GM12878 (cell line): ENCODE measurements at regions not wholly inside any gene's neighbourhood (a gene's known extent, or its start where the extent isn't known, plus 50 kb on each side); places are given as distances from the start of the nearest gene placed in this dataset.

ENCODE experiments used
- ATAC-seq: fragments of 200-7000 bp; cut with Tn5 transposase; 3 replicates; pipeline ENCODE4 v1.9.1; 2020; ENCODE audit warnings: mild to moderate bottlenecking, moderate library complexity
- BruUV-seq: library from RNA; stranded (reverse); fragments of 400-500 nt; replicated peaks from 2 replicates; lab custom pipeline; 2021; lab: Mats Ljungman, UMichigan
- CTCF ChIA-PET: fragments of 300-600 bp; sonication (Branson Sonifier 250); formaldehyde crosslinking; extraction: SDS; loops from one replicate; lab custom pipeline; 2021; ENCODE audit warnings: inconsistent platforms; lab: Yijun Ruan, JAX
- POLR2A ChIA-PET: fragments of 350-600 bp; formaldehyde crosslinking; extraction: SDS; loops from one replicate; lab custom pipeline; 2021; ENCODE audit warnings: inconsistent platforms; lab: Charles Lee
- RAD21 ChIA-PET: fragments of 300-600 bp; sonication (Branson Sonifier 250); formaldehyde crosslinking; loops from one replicate; lab custom pipeline; 2023; ENCODE audit warnings: antibody characterized with exemption; ENCODE audit not compliant: unreplicated experiment; lab: Charles Lee
- SMC1A ChIA-PET: fragments of 300-600 bp; sonication (Branson Sonifier 250); formaldehyde crosslinking; loops from one replicate; lab custom pipeline; 2023; ENCODE audit not compliant: unreplicated experiment, uncharacterized antibody; lab: Charles Lee
- DNase-seq: peaks from one replicate; pipeline ENCODE4 v3.0.0-alpha.2; 2011; ENCODE audit warnings: low read depth, low spot score
- FAIRE-seq: peaks from 3 replicates; lab custom pipeline; 2011; peaks lifted over from hg19 to GRCh38; lab: Jason Lieb, UNC
- H2AFZ ChIP-seq: 2 replicates; pipeline ENCODE4 v1.6.0; 2011; ENCODE audit warnings: low read depth, low read length, control low read depth; ENCODE audit not compliant: control insufficient read depth
- H3K27ac ChIP-seq: 2 replicates; pipeline ENCODE4 v1.5.1; 2011; ENCODE audit warnings: control low read depth; ENCODE audit not compliant: control insufficient read depth, insufficient read depth
- H3K27me3 ChIP-seq, 2 experiments: replicated peaks in 1 of 2; 2 replicates each; pipeline versions ENCODE4 v1.6.0 to v1.6.1; 2011; ENCODE audit warnings: low read length in 1 of 2; ENCODE audit not compliant: control insufficient read depth in 2 of 2, insufficient read depth in 2 of 2
- H3K36me3 ChIP-seq, 2 experiments: 2 replicates each; pipeline ENCODE4 v1.5.1; 2011; ENCODE audit warnings: low read length in 1 of 2; ENCODE audit not compliant: control insufficient read depth in 2 of 2, insufficient read depth in 2 of 2
- H3K4me1 ChIP-seq: 2 replicates; pipeline ENCODE4 v1.6.1; 2011; ENCODE audit warnings: mild to moderate bottlenecking, low read length, moderate library complexity, mixed read lengths; ENCODE audit not compliant: control insufficient read depth, insufficient read depth
- H3K4me2 ChIP-seq: 2 replicates; pipeline ENCODE4 v1.6.0; 2011; ENCODE audit warnings: control low read depth; ENCODE audit not compliant: control insufficient read depth, insufficient read depth
- H3K4me3 ChIP-seq: fragments of 200-600 bp; sonication (generic); 2 replicates; pipeline ENCODE4 v1.5.1; 2016
- H3K79me2 ChIP-seq: 2 replicates; pipeline ENCODE4 v1.6.0; 2011; ENCODE audit warnings: low read length; ENCODE audit not compliant: control insufficient read depth, insufficient read depth
- H3K9ac ChIP-seq: 2 replicates; pipeline ENCODE4 v1.8.0; 2011; ENCODE audit warnings: low read length, control low read depth, mixed read lengths; ENCODE audit not compliant: control insufficient read depth, insufficient read depth
- H3K9me3 ChIP-seq: replicated peaks from 3 replicates; pipeline ENCODE4 v1.5.1; 2011; ENCODE audit warnings: mild to moderate bottlenecking, low read length; ENCODE audit not compliant: control insufficient read depth, insufficient read depth
- H4K20me1 ChIP-seq: 2 replicates; pipeline ENCODE4 v1.6.0; 2011; ENCODE audit not compliant: control insufficient read depth, insufficient read depth
- CTCF ChIP-seq, 3 experiments: IDR thresholded peaks in 2 of 3; conservative IDR thresholded peaks in 1 of 3; 2 replicates each; pipeline ENCODE4 v1.5.1; 2011; ENCODE audit warnings: low read depth in 3 of 3, low read length in 3 of 3, mild to moderate bottlenecking in 3 of 3, control low read depth in 2 of 3, moderate library complexity in 2 of 3, inconsistent platforms in 1 of 3, mixed read lengths in 1 of 3; ENCODE audit not compliant: control insufficient read depth in 2 of 3, insufficient read depth in 1 of 3; ENCODE audit errors: extremely low read depth in 1 of 3
- GABPA ChIP-seq: IDR thresholded peaks from 2 replicates; pipeline ENCODE4 v1.6.1; 2014; ENCODE audit warnings: antibody characterized with exemption, low read depth, mild to moderate bottlenecking, inconsistent platforms
- IRF4 ChIP-seq: IDR thresholded peaks from 2 replicates; pipeline ENCODE4 v1.6.1; 2011; ENCODE audit warnings: low read depth, low read length
- KAT2A ChIP-seq: conservative IDR thresholded peaks from 2 replicates; pipeline ENCODE4 v1.6.1; 2011; ENCODE audit warnings: low read depth, low read length; ENCODE audit not compliant: control insufficient read depth
- STAT1 ChIP-seq: fragments of 450-650 bp; conservative IDR thresholded peaks from 2 replicates; pipeline ENCODE4 v1.6.1; 2014; ENCODE audit warnings: antibody characterized with exemption, mild to moderate bottlenecking
- WGBS: methylation state at CpG from one replicate; pipeline ENCODE4 v1.1.6; 2016; ENCODE audit warnings: low lambda C conversion rate; ENCODE audit not compliant: insufficient replicate concordance, insufficient coverage; ENCODE audit errors: missing lambda C conversion rate; 5-methylcytosine and 5-hydroxymethylcytosine counted together
- in situ Hi-C: fragments of 300-500 bp; cut with MboI; formaldehyde crosslinking; loops from 9 replicates; pipeline ENCODE4 v1.14.3; 2018; ENCODE audit warnings: mixed read lengths
- intact Hi-C: fragments of 100-400 bp; cut with micrococcal nuclease; formaldehyde crosslinking; loops from one replicate; pipeline ENCODE4 v1.14.2; 2022; ENCODE audit not compliant: unreplicated experiment

GRCh38 chr3:177473903-177474302 lies 276.6 kb upstream of the TBL1XR1 start:
- CTCF ChIA-PET, result no interaction called here
- RAD21 ChIA-PET, result no interaction called here
- Histone ChIP-seq H3K27ac (no peak overlapping the region), H3K36me3 (no peaks in the 10 kb centered on the region), H3K9me3 (no peaks in the 10 kb centered on the region), H3K4me1 (no peaks in the 10 kb centered on the region), H3K4me3 (no peak overlapping the region), H3K27me3 (no peaks in the 10 kb centered on the region), H3K79me2 (no peaks in the 10 kb centered on the region), H3K9ac (no peak overlapping the region), H3K4me2 (no peak overlapping the region), H4K20me1 (no peaks in the 10 kb centered on the region), H2AFZ (no peak overlapping the region)
- SMC1A ChIA-PET, result interaction anchor here (0.7 kb wide), 1 partner anchor 56 kb away, joined by 3 read pairs; no protein-coding TSS in a partner anchor
- in situ Hi-C loops (no loop called here), intact Hi-C loops (no loop called here)
- FAIRE-seq (no peak), DNase-seq (no peak), ATAC-seq (no peak)
- POLR2A ChIA-PET, result no interaction called here
- TF ChIP-seq GABPA, result no peak
- no peak for TF ChIP-seq STAT1
- no peak for TF ChIP-seq CTCF (IDR thresholded peaks at IDR 0.05 in 2 of 3, conservative IDR thresholded peaks at IDR 0.05 in 1 of 3; ENCODE audit: control insufficient read depth in 2 of 3, extremely low read depth in 1 of 3, insufficient read depth in 1 of 3, low read depth in 3 of 3, low read length in 3 of 3)
- no peak for TF ChIP-seq IRF4
- no peak for TF ChIP-seq KAT2A
- WGBS, result 21% methylated on average over 2 of the region's 2 CpGs
- no TSS peak for BruUV-seq
